HG03064 (cell line): ENCODE measurements at regions not wholly inside any gene's neighbourhood (a gene's known extent, or its start where the extent isn't known, plus 50 kb on each side); places are given as distances from the start of the nearest gene placed in this dataset.

Experiments used
- ATAC-seq: cut with Tn5 transposase; IDR thresholded peaks from one replicate; pipeline ENCODE4 v1.9.1; 2021; ENCODE audit warnings: low read depth; ENCODE audit not compliant: unreplicated experiment

DNA sequence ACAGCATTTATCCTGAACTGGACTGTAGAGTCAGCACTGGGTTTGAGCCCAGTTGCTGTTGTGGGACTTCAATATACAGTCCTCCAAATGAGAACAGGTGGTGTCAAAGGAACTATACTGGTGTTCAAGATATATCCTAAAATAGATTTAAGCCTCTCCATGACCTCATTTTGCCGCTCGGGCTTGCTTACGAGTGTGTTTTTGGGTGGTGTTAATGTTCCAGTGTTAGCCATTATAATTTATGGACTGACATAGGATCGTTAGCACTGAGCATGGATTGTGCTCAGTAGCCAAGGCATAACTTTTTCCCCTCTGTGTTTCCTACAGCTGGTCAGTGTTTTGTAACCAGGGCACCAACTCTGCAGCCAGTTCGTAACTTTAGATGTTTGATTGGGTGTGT, 306.6 kb downstream of the SPATA31D1 start:
- no peak for ATAC-seq

DNA sequence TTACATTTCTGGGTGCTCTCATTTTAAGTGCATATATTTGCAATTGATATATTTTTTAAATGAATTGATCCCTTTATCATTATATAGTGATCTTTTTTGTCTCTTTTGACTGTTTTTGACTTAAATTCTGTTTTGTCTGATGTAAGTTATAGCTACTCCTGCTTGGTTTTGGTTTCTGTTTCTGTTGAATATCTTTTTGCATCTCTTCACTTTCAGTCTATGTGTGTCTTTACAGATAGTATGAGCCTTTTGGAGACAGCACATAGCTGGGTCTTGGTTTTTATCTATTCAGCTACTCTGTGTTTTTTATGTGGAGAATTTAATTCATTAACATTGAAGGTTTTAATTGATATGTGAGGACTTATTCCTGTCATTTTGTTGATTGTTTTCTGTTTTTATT, 311.3 kb downstream of the SPATA31D1 start:
- ATAC-seq = no peak

- ATAC-seq = no peak
These were observed 314.5 kb downstream of the SPATA31D1 start for GRCh38 chr9:82302968-82303655.

DNA sequence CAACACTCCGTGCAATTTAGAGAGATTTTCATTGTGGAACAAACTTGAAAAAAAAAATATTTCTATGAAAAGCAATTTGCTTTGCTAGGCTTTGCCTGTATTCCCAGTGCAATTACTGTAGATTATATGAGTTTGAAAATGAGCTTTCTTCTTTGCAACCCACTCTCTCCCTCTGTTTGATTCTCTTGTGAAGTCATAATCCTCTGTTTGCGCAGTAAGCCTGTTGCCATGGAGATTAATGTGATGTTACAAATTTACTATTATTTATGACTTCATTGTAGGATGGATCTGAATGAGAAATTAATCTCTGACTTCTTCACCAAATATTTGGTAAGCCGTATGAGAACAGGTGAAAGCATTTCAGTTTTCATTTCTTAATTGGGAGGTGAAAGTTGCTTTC, 320.3 kb downstream of the SPATA31D1 start:
- no peak for ATAC-seq

- ATAC-seq = no peak
These were observed 325.1 kb downstream of the SPATA31D1 start for GRCh38 chr9:82313697-82314096.

GRCh38 chr9:82320566-82320965, 332.0 kb downstream of the SPATA31D1 start:
- ATAC-seq = no peak

DNA sequence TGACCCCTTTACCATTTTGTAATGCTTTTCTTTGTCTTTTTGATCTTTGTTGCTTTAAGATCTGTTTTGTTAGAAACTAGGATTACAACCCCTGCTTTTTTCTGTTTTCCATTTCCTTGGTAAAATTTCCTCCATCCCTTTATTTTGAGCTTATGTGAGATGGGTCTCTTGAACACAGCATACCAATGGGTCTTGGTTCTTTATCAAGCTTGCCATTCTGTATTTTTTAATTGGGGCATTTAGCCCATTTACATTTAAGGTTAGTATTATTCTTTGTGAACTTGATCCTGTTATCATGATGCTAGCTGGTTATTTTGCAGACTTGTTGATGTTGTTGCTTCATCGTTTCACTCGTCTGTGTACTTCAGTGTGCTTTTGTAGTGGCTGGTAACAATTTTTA, 337.3 kb downstream of the SPATA31D1 start:
- no peak for ATAC-seq

- no peak for ATAC-seq
These were observed 339.1 kb downstream of the SPATA31D1 start for GRCh38 chr9:82327641-82328040.

GRCh38 chr9:82331079-82331478, 342.5 kb downstream of the SPATA31D1 start:
- ATAC-seq = no peak

DNA sequence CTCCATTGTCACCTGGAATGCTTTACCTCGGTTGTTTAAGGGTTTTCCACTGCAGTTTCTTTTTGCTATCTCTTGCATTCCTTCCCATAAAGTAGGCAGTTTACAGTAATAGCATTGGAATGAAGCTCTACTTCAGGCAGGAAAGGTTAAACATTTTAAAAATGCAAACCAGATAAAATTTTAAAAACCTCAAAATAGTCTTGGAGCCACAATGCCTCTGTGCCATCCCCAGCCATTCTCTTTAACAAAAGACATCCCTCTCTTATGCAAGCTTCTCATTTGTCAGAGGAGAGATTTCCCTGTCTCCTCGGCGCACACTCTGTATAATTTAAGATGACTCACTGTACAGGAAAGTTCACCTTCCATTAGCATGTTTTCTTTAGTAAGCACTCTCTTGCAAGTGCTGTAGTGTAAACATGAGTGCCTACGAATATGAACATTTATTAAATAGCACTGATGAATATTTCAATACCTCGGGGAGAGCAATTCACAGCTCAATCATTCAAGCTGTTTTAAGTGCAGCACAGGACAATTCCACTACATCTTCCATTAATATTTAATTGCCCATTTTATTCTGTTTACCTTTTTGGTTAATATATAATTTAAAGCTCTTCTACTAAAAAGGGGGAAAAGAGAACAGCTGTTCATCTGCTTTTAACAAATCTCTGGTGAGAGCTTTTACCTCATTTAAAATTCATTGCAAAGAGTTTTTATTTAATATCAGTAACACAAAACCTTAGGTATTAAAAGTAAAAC, 343.6 kb downstream of the SPATA31D1 start:
- ATAC-seq = no peak

- ATAC-seq = no peak
These were observed 344.2 kb downstream of the SPATA31D1 start for GRCh38 chr9:82332774-82333152.

GRCh38 chr9:82333671-82334070, 345.1 kb downstream of the SPATA31D1 start:
- ATAC-seq = no peak

GRCh38 chr9:82334286-82334685, 345.7 kb downstream of the SPATA31D1 start:
- no peak for ATAC-seq

- ATAC-seq = no peak
These were observed 348.8 kb downstream of the SPATA31D1 start for GRCh38 chr9:82337351-82337750.

DNA sequence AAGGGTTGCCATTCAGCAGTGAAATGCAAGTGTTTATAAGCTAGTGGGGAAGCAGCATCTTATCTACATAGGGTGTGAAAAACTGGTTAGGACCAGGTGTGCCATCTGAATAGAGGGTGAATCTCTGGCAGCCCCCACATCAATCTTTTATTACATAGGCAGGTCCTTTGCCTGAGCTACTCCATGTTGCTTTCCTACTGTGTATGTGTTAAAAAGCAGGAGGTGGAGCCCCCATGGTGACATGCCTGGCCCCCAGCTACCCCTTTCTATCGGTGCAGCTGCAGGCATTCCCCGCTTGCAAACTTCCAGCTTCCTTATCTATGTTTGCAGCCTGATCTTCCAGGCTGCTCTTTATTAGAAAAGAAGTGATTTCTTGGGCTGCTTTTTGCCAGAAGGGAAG, 353.5 kb downstream of the SPATA31D1 start:
- no peak for ATAC-seq

- no peak for ATAC-seq
These were observed 357.5 kb downstream of the SPATA31D1 start for GRCh38 chr9:82346040-82346439.

- ATAC-seq = no peak
These were observed 365.2 kb downstream of the SPATA31D1 start for GRCh38 chr9:82353631-82354278.

DNA sequence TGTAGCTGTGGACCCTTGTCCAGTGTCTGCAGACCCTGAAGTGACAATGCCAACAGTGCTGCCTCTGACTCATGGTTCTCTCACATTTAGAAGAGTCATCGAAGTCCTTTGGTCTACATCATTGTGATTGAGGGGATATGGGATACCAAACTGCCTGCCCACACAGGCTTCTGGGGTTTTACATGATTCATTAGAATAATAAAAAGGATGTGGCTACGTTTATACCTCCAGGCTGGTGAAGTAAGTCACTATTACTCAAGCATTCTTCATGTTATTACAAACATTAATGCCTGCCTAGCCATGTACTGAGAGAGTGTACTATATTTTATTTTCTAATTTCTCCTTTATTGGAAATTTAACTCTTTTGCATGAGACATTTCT, 365.7 kb downstream of the SPATA31D1 start:
- ATAC-seq = no peak

GRCh38 chr9:82356131-82356530, 367.6 kb downstream of the SPATA31D1 start:
- ATAC-seq = no peak

DNA sequence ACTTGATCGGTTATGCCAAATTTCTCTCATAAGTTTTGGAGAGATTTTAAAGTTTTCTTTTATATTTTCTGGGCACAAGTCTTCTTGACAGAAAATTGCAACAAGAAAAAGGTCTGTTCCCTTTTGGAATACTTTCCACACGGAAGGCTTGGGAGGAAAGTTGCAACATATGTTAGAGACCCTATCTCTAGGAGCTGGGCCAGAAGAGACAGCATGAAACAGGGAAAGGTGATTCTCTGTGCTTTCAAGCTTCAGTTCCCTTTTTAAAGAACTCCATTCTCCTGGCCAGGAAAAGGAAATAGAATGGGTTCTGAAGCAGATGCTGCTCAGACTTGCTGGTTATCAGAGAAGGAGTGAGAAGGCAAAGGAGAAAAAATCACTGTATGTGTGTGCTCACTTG, 368.3 kb downstream of the SPATA31D1 start:
- ATAC-seq = no peak

DNA sequence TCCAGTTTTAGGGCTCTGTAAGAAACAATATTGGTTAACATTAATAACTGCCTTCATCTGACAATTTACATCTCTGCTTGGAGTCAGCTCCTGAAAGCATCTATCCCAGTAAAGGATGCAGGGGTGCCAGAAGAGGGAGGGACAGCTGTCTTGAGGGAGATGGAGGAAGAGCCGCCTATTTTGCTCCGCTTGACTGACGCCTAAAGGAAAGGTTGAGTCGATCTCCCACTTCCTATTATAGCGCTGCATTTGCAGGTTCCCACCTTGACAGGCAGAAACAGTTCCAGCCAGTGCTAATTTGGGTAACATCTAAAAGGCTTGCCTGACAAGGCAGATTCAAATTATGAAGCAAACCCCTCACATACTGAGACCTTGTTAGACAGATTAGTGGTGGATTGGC, 374.6 kb downstream of the SPATA31D1 start:
- no peak for ATAC-seq

DNA sequence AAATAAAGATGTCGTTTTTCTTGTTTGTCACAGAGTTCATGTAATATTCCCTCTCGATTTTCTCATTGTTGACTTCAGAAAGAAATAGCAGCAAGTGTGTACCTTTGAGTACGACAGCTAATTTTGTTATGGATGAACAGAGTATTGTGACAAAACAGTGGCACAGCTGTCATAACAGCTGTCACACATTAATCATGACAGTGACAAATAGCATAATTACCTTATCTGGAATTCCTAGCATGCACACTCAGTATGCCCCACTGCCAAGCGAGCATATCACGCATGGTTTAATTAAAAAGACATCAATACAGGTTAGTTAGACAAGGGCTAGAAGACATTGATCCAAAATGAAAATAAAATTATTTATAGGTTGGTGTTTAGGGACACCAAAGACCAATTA, 375.1 kb downstream of the SPATA31D1 start:
- no peak for ATAC-seq
